Stimulated activated CD4-positive, alpha-beta T cell treated with anti-CD3 and anti-CD28 coated beads, TNF-alpha, amount 100 ng/mL, for 48 hours (primary cell): ENCODE measurements at regions not wholly inside any gene's neighbourhood (a gene's known extent, or its start where the extent isn't known, plus 50 kb on each side); places are given as distances from the start of the nearest gene placed in this dataset.

Experiments
- DNase-seq, 3 donors: peaks; one replicate each; pipeline ENCODE4 v3.0.0-alpha.2; 2020; ENCODE audit warnings: low read depth in 3 of 3

DNA sequence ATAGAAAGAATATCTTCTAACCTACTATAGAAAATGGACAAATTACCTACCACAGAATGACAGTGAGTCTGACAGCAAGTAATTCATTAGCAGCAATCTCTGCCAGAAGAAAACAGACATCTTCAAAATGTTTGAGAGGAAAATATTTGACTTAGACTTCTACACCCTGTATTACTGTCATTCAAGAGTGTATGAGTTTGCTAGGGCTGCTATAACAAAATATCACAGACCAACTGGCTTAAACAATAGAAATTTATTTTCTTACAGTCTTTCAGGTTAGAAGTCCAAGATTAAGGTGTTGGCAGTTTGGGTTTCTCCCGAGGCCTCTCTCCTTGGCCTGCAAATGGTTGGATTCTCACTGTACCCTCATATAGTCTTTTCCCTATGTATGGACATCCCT, 52.9 kb upstream of the FGGY start:
- DNase-seq = no peak

DNA sequence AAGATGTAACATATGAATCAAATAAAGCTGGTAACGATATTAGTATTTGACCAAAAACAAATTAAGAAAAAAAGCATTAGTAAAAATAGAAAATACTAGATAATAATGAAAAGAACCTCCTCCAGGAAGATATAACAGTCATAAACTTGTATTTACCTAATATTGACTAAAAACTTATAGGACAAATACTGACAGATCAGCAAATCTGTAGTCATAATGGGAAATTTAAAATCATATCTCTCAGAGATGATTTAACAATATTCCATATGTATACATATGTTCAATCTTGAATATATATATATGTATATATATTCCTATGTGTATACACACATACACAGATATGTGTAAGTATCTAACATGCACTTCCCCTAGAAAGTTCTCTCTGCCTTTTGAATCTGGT, 52.0 kb upstream of the FGGY start:
- no peak for DNase-seq
